Parathyroid adenoma (tissue), 2 donors: ENCODE measurements at regions not wholly inside any gene's neighbourhood (a gene's known extent, or its start where the extent isn't known, plus 50 kb on each side); places are given as distances from the start of the nearest gene placed in this dataset.

Experiments used
- H2AFZ ChIP-seq: fragments of 300-600 bp; sonication (generic); one replicate; pipeline ENCODE4 v1.7.0; 2017; ENCODE audit warnings: antibody characterized with exemption, mild to moderate bottlenecking
- H3K27ac ChIP-seq: fragments of 300-600 bp; sonication (generic); one replicate; pipeline ENCODE4 v1.7.0; 2017
- H3K27me3 ChIP-seq: fragments of 300-600 bp; sonication (generic); one replicate; pipeline ENCODE4 v1.7.0; 2017; ENCODE audit warnings: low read length; ENCODE audit not compliant: control insufficient read depth, insufficient read depth
- H3K36me3 ChIP-seq: fragments of 300-600 bp; sonication (generic); one replicate; pipeline ENCODE4 v1.7.0; 2017; ENCODE audit warnings: low read length; ENCODE audit not compliant: control insufficient read depth, insufficient read depth
- H3K4me1 ChIP-seq: fragments of 300-600 bp; sonication (generic); one replicate; pipeline ENCODE4 v1.7.0; 2017; ENCODE audit warnings: control low read depth
- H3K4me2 ChIP-seq: fragments of 300-600 bp; sonication (generic); one replicate; pipeline ENCODE4 v1.7.0; 2017; ENCODE audit warnings: low read length
- H3K4me3 ChIP-seq: fragments of 300-600 bp; sonication (generic); one replicate; pipeline ENCODE4 v1.7.0; 2017; ENCODE audit warnings: low read depth, low read length
- H3K79me2 ChIP-seq: fragments of 300-600 bp; sonication (generic); one replicate; pipeline ENCODE4 v1.7.0; 2017; ENCODE audit warnings: control low read depth
- H3K9ac ChIP-seq: fragments of 300-600 bp; sonication (generic); one replicate; pipeline ENCODE4 v1.7.0; 2017; ENCODE audit warnings: mild to moderate bottlenecking
- H3K9me3 ChIP-seq: fragments of 300-600 bp; sonication (generic); one replicate; pipeline ENCODE4 v1.7.0; 2017; ENCODE audit warnings: low read length; ENCODE audit not compliant: control insufficient read depth
- TF ChIP-seq, protein P1 (sequence below): fragments of 300-600 bp; sonication (generic); IDR thresholded peaks from one replicate; pipeline ENCODE4 v1.7.0; 2017; ENCODE audit warnings: antibody characterized with exemption, mild to moderate bottlenecking
- donor health status: primary hyperparathyroidism.

GRCh38 chr10:47189802-47190201 lies 110.2 kb upstream of the GDF10 start:
- Histone ChIP-seq H3K4me3 (no peak overlapping the region), H3K4me1 (no peaks in the 10 kb centered on the region), H3K4me2 (no peak overlapping the region), H3K9me3 (no peaks in the 10 kb centered on the region), H3K79me2 (no peaks in the 10 kb centered on the region), H3K27me3 (no peaks in the 10 kb centered on the region), H2AFZ (no peak overlapping the region), H3K36me3 (no peaks in the 10 kb centered on the region), H3K9ac (no peak overlapping the region), H3K27ac (no peak overlapping the region)
- TF ChIP-seq, protein P1, sequence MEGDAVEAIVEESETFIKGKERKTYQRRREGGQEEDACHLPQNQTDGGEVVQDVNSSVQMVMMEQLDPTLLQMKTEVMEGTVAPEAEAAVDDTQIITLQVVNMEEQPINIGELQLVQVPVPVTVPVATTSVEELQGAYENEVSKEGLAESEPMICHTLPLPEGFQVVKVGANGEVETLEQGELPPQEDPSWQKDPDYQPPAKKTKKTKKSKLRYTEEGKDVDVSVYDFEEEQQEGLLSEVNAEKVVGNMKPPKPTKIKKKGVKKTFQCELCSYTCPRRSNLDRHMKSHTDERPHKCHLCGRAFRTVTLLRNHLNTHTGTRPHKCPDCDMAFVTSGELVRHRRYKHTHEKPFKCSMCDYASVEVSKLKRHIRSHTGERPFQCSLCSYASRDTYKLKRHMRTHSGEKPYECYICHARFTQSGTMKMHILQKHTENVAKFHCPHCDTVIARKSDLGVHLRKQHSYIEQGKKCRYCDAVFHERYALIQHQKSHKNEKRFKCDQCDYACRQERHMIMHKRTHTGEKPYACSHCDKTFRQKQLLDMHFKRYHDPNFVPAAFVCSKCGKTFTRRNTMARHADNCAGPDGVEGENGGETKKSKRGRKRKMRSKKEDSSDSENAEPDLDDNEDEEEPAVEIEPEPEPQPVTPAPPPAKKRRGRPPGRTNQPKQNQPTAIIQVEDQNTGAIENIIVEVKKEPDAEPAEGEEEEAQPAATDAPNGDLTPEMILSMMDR = no peak

DNA sequence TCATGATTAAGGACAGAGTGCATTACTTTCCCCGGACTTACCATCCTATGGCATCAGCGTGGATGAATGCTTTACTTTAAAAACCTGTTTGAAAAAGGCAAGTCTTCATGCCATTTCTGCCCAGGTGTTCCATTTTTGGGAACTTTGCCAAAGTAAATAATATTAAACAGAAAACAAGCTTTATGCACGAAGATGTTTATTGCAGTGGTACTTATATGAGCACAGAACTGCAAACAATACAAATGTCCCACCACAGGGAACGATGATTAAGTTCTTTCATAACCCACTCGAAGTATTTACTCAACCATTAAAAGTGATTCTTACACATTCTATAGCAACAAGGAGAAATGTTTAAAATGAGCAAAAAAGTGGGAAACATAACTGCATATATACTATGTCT lies 109.7 kb upstream of the GDF10 start:
- H3K27me3 ChIP-seq = no peaks in the 10 kb centered on the region
- H3K9ac ChIP-seq = no peak overlapping the region
- no peak overlapping the region for H3K27ac ChIP-seq
- no peak overlapping the region for H3K4me2 ChIP-seq
- no peak overlapping the region for H2AFZ ChIP-seq
- H3K36me3 ChIP-seq = no peaks in the 10 kb centered on the region
- no peaks in the 10 kb centered on the region for H3K4me1 ChIP-seq
- H3K79me2 ChIP-seq = no peaks in the 10 kb centered on the region
- TF ChIP-seq, protein P1 = no peak
- no peak overlapping the region for H3K4me3 ChIP-seq
- H3K9me3 ChIP-seq = no peaks in the 10 kb centered on the region

GRCh38 chr10:47190802-47191450 lies 109.1 kb upstream of the GDF10 start:
- Histone ChIP-seq H3K36me3 (no peaks in the 10 kb centered on the region), H3K27me3 (no peaks in the 10 kb centered on the region), H3K4me3 (no peak overlapping the region)

DNA sequence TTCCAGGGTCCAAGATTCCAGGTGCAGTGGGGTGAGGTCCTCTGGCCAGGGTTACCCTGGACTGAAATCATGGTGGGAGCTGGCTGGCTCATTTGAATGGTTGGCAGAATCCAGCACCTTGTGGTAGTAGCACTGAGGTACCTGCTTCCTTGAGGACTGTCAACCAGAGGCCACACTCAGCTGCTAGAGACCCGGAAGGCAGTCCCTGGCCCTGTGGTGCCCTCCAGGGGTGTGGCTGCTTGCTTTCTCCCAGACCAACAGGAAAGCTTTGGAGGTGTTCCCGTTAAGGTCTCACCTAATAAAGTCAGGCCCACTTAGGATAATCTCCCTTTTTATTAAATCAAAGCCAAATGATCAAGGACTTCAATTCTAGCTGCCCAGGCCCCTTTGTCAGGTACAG lies 107.7 kb upstream of the GDF10 start:
- no peaks in the 10 kb centered on the region for H3K36me3 ChIP-seq
- no peak overlapping the region for H3K27ac ChIP-seq
- no peak overlapping the region for H3K4me2 ChIP-seq
- H3K4me3 ChIP-seq = no peak overlapping the region
- H3K79me2 ChIP-seq = no peaks in the 10 kb centered on the region
- no peaks in the 10 kb centered on the region for H3K4me1 ChIP-seq
- TF ChIP-seq, protein P1 = no peak
- H3K27me3 ChIP-seq = no peaks in the 10 kb centered on the region
- no peaks in the 10 kb centered on the region for H3K9me3 ChIP-seq
- no peak overlapping the region for H3K9ac ChIP-seq
- H2AFZ ChIP-seq = no peak overlapping the region

More at GRCh38 chr10:47190802-47191450, 109.1 kb upstream of the GDF10 start:
- Histone ChIP-seq H3K9me3 (no peaks in the 10 kb centered on the region), H2AFZ (no peak overlapping the region), H3K4me2 (no peak overlapping the region), H3K27ac (no peak overlapping the region), H3K79me2 (no peaks in the 10 kb centered on the region), H3K9ac (no peak overlapping the region), H3K4me1 (no peaks in the 10 kb centered on the region)
- TF ChIP-seq, protein P1 = no peak

DNA sequence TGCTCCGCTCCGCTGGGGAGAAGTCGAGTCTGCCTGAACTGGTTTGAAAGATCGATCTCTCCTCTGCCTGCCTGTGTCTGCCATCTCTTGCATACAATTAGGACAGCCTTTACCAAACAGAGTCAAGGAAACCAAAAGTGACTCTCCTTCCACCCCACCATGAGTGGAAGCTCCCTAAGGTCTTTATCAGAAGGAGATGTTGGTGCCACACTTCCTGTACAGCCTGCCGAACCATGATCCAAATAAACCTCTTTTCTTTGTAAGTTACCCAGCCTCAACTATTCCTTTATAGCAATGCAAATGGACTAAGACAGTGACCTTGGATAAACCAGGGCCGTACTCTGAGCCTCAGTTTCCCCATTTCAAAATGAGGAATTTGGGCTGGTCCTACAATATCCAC lies 106.3 kb upstream of the GDF10 start:
- no peak overlapping the region for H3K9ac ChIP-seq
- H2AFZ ChIP-seq = no peak overlapping the region
- TF ChIP-seq, protein P1 = no peak
- H3K27me3 ChIP-seq = no peaks in the 10 kb centered on the region
- H3K36me3 ChIP-seq = no peaks in the 10 kb centered on the region
- H3K27ac ChIP-seq = no peak overlapping the region
- no peaks in the 10 kb centered on the region for H3K79me2 ChIP-seq
- H3K4me2 ChIP-seq = no peak overlapping the region
- no peaks in the 10 kb centered on the region for H3K4me1 ChIP-seq
- H3K9me3 ChIP-seq = no peaks in the 10 kb centered on the region
- no peak overlapping the region for H3K4me3 ChIP-seq
